Brain microvascular endothelial cell (primary cell): ENCODE measurements at regions not wholly inside any gene's neighbourhood (a gene's known extent, or its start where the extent isn't known, plus 50 kb on each side); places are given as distances from the start of the nearest gene placed in this dataset.

Source experiments
- DNase-seq: peaks from one replicate; pipeline ENCODE4 v3.0.0-alpha.2; 2020
- H3K27ac ChIP-seq: fragments of 250-450 bp; sonication (Bioruptor Pico); 2 replicates; pipeline ENCODE4 v1.5.1; 2020; ENCODE audit warnings: mild to moderate bottlenecking, moderate library complexity
- H3K27me3 ChIP-seq: fragments of 250-450 bp; sonication (Bioruptor Pico); replicated peaks from 2 replicates; pipeline ENCODE4 v1.5.1; 2020; ENCODE audit warnings: mild to moderate bottlenecking
- H3K36me3 ChIP-seq: fragments of 250-450 bp; sonication (Bioruptor Pico); replicated peaks from 2 replicates; pipeline ENCODE4 v1.5.1; 2020; ENCODE audit warnings: mild to moderate bottlenecking
- H3K4me3 ChIP-seq: 2 replicates; pipeline ENCODE4 v1.5.1; 2011; ENCODE audit warnings: low read depth, mild to moderate bottlenecking, control low read depth, low read length, moderate library complexity
- in situ Hi-C: cut with HindIII; loops from 2 replicates; pipeline ENCODE4 v1.10.0; 2017; ENCODE audit warnings: low sequenced_read_pairs, low pct_ligation_motif_present
- TF ChIP-seq, protein P1 (sequence below): IDR thresholded peaks from 2 replicates; pipeline ENCODE4 v1.5.1; 2011; ENCODE audit warnings: low read depth, mild to moderate bottlenecking, moderate library complexity, low read length, control low read depth, inconsistent platforms; ENCODE audit errors: missing control alignments

DNA sequence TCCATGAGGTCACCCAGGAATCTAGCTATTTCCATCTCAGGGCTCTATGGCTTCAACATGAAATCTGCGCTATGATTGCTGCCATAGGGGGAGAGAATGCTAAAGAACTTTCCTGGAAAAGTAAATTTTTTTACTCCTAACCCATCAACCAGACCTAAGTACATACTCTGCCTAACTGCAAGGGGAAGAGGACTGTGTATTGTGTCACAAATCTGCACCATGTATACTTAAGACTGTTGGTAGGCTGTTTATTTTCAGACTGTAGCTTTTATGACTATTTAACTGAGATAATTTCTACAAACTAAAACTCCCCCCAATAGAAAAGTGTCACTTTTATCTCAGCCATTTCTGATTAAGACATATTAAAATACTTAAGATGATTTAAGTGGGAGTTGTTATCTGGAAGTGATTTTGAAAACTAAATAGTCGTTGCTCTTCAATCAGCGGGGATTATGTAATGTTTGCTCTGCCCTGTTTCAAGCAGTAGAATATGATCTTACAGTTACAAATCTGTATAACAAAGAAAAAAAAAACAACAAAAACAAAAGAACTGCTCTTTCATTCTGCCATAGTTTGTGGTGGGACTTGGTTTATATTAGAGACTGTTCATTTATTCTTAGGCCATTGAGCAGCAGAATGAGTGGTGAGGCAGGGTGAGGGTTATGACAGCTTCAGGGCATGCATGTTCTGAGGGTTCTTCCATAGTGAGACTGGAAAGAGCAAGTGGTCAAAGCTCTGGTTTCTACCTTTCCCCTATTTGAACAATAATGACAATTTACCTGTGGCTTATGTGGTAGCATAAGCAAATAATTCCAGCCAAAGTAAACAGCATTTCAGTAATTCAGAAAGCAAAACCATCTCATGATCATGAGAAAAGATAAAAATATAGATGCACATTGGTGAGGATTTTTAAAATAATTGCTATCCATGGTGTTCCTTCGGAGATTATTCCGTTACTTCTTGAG is 126.3 kb upstream of the CEP162 start:
- no peaks in the 10 kb centered on the region for H3K36me3 ChIP-seq
- in situ Hi-C loops: no loop called here
- DNase-seq: no peak
- no peak overlapping the region for H3K4me3 ChIP-seq
- H3K27ac ChIP-seq: no peak overlapping the region
- no peaks in the 10 kb centered on the region for H3K27me3 ChIP-seq
- TF ChIP-seq, protein P1, sequence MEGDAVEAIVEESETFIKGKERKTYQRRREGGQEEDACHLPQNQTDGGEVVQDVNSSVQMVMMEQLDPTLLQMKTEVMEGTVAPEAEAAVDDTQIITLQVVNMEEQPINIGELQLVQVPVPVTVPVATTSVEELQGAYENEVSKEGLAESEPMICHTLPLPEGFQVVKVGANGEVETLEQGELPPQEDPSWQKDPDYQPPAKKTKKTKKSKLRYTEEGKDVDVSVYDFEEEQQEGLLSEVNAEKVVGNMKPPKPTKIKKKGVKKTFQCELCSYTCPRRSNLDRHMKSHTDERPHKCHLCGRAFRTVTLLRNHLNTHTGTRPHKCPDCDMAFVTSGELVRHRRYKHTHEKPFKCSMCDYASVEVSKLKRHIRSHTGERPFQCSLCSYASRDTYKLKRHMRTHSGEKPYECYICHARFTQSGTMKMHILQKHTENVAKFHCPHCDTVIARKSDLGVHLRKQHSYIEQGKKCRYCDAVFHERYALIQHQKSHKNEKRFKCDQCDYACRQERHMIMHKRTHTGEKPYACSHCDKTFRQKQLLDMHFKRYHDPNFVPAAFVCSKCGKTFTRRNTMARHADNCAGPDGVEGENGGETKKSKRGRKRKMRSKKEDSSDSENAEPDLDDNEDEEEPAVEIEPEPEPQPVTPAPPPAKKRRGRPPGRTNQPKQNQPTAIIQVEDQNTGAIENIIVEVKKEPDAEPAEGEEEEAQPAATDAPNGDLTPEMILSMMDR: no peak

DNA sequence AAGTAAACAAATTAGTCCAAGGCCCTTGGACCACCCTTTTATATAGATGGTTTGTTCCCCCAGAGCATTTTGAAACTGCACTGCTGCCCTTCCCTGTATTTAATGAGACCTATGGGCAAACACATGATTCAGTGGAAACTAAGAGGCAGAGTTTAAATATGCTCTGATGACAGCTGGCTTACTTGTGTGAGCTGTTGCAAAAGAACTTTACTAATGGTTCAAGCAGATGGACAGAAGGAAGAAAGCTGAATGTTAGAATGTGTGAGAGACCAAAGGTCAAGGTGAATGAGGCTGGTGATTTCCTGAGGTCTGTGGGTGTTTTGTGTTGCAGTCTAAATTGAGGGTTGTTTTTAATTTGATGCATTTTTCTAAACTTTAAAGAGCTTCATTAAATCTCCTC is 123.0 kb upstream of the CEP162 start:
- Histone ChIP-seq H3K27ac (no peak overlapping the region), H3K36me3 (no peaks in the 10 kb centered on the region), H3K4me3 (no peak overlapping the region), H3K27me3 (no peaks in the 10 kb centered on the region)
- DNase-seq: no peak
- TF ChIP-seq, protein P1: no peak
- in situ Hi-C loops: no loop called here

DNA sequence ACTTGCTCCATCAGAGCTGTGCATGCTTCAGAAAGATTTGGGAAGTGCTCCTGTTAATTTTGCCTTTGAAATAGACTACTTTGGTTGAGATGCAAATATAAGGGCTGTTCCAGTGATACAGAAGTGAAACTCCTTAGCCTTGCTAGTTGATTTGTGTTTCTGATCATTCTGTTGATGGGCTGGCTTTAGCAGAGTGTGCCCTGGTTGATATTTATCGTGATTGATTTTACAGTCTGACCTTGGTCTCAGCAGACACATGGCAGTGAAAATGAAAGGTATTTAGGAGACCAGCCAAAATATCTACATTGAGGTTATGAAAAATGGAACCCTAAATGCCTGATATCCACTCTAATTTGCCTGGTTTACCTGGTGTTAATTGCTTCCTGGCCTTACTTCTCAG is 122.1 kb upstream of the CEP162 start:
- no peak for DNase-seq
- H3K27ac ChIP-seq: no peak overlapping the region
- no peak overlapping the region for H3K4me3 ChIP-seq
- in situ Hi-C loops: no loop called here
- TF ChIP-seq, protein P1: no peak
- no peaks in the 10 kb centered on the region for H3K36me3 ChIP-seq
- no peaks in the 10 kb centered on the region for H3K27me3 ChIP-seq

DNA sequence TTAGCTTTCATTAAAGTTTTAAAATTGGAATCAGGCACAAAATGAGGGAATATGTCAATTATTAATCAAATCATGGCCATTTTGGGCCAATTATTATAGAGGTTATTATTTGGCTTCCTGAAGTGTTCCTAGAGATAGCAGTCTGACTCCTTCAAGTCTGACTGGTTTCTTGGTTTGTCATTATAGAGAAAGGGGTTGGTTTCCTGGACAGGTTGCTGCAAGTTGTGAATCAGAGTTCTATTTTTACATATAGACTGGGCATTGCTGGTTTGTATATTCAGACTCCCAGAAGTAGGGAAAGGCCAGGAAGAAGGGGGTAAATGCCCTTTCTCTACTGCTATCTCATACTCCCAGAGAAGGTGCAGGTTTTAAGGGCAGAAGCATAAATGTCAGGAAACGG is 121.4 kb upstream of the CEP162 start:
- in situ Hi-C loops: no loop called here
- TF ChIP-seq, protein P1: no peak
- H3K36me3 ChIP-seq: no peaks in the 10 kb centered on the region
- DNase-seq: no peak
- H3K27me3 ChIP-seq: no peaks in the 10 kb centered on the region
- no peak overlapping the region for H3K4me3 ChIP-seq
- H3K27ac ChIP-seq: no peak overlapping the region

DNA sequence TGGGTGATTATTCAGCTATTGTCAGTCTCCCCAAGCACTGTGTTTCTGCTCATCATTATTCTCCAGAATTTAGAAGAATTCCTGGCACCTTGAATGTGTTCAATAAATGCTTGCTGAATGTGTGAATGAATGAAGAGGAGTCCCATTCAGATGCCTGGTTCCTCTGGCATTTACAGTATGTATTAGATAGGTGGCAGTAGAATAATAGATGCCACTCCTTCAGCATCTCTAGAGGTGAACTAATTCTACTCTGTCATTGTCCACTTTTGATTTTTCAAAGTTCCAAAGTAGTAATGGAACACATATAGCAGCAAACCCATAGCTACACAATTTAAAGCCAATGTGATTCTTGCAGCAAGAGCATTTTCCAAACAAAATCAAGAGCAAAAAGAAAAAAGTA is 118.9 kb upstream of the CEP162 start:
- Histone ChIP-seq H3K27ac (no peak overlapping the region), H3K4me3 (no peak overlapping the region), H3K27me3 (no peaks in the 10 kb centered on the region), H3K36me3 (no peaks in the 10 kb centered on the region)
- in situ Hi-C loops: no loop called here
- no peak for DNase-seq
- TF ChIP-seq, protein P1: peak; percentile 3
